GM23338 (cell line): ENCODE measurements at regions not wholly inside any gene's neighbourhood (a gene's known extent, or its start where the extent isn't known, plus 50 kb on each side); places are given as distances from the start of the nearest gene placed in this dataset.

Experiments
- ATAC-seq: fragments of 200-7000 bp; cut with Tn5 transposase; 3 replicates; pipeline ENCODE4 v1.9.1; 2020
- DNase-seq: peaks from one replicate; pipeline ENCODE4 v3.0.0-alpha.2; 2015; ENCODE audit warnings: low spot score
- H2AFZ ChIP-seq: fragments of 200-600 bp; sonication (generic); 2 replicates; pipeline ENCODE4 v1.8.0; 2016; ENCODE audit warnings: antibody characterized with exemption, mild to moderate bottlenecking, moderate library complexity
- H3F3A ChIP-seq: fragments of 200-600 bp; sonication (generic); replicated peaks from 2 replicates; pipeline ENCODE4 v1.8.0; 2017; ENCODE audit warnings: antibody characterized with exemption, mixed run types, low read depth
- H3K27ac ChIP-seq: fragments of 200-600 bp; sonication (generic); 2 replicates; pipeline ENCODE4 v1.6.1; 2016; ENCODE audit warnings: low read depth
- H3K27me3 ChIP-seq: fragments of 200-600 bp; sonication (generic); 2 replicates; pipeline ENCODE4 v1.8.0; 2016; ENCODE audit warnings: mild to moderate bottlenecking, mixed run types, moderate library complexity; ENCODE audit not compliant: insufficient read depth
- H3K36me3 ChIP-seq: fragments of 200-600 bp; sonication (generic); 2 replicates; pipeline ENCODE4 v1.8.0; 2016; ENCODE audit warnings: mild to moderate bottlenecking; ENCODE audit not compliant: insufficient read depth
- H3K4me1 ChIP-seq: fragments of 200-600 bp; sonication (generic); 2 replicates; pipeline ENCODE4 v1.8.0; 2016; ENCODE audit warnings: mild to moderate bottlenecking, moderate library complexity; ENCODE audit not compliant: insufficient read depth
- H3K4me2 ChIP-seq: fragments of 200-600 bp; sonication (generic); 2 replicates; pipeline ENCODE4 v1.7.1; 2017; ENCODE audit warnings: mixed run types
- H3K4me3 ChIP-seq: fragments of 200-600 bp; sonication (generic); 2 replicates; pipeline ENCODE4 v1.6.1; 2016; ENCODE audit warnings: mixed run types
- H3K79me2 ChIP-seq: fragments of 200-600 bp; sonication (generic); replicated peaks from 2 replicates; pipeline ENCODE4 v1.8.0; 2017; ENCODE audit warnings: mild to moderate bottlenecking; ENCODE audit not compliant: insufficient read depth
- H3K9me2 ChIP-seq: fragments of 200-600 bp; sonication (generic); 2 replicates; pipeline ENCODE4 v1.8.0; 2017; ENCODE audit not compliant: insufficient read depth
- H4K20me1 ChIP-seq: fragments of 200-600 bp; sonication (generic); replicated peaks from 2 replicates; pipeline ENCODE4 v1.8.0; 2017; ENCODE audit warnings: mild to moderate bottlenecking; ENCODE audit not compliant: insufficient read depth
- H3K27ac Mint-ChIP-seq: 2 replicates; pipeline ENCODE4 v1.8.0; 2020; ENCODE audit warnings: inconsistent platforms, mild to moderate bottlenecking, moderate library complexity, mixed read lengths
- H3K27me3 Mint-ChIP-seq: 3 replicates; pipeline ENCODE4 v1.8.0; 2022; ENCODE audit warnings: low read depth, mild to moderate bottlenecking, moderate library complexity, mixed read lengths, inconsistent platforms; ENCODE audit not compliant: insufficient read depth, poor library complexity
- H3K36me3 Mint-ChIP-seq: 3 replicates; pipeline ENCODE4 v1.8.0; 2021; ENCODE audit warnings: low read depth, mild to moderate bottlenecking, inconsistent platforms, moderate library complexity, mixed read lengths
- H3K4me1 Mint-ChIP-seq: 3 replicates; pipeline ENCODE4 v1.8.0; 2020; ENCODE audit warnings: mild to moderate bottlenecking, inconsistent platforms, mixed read lengths
- H3K4me3 Mint-ChIP-seq: 3 replicates; pipeline ENCODE4 v1.8.0; 2021; ENCODE audit warnings: moderate library complexity, mild to moderate bottlenecking, inconsistent platforms, mixed read lengths
- H3K9me3 Mint-ChIP-seq: 3 replicates; pipeline ENCODE4 v1.8.0; 2020; ENCODE audit warnings: moderate library complexity, mild to moderate bottlenecking, inconsistent platforms, mixed read lengths
- CTCF ChIP-seq, 2 experiments: fragments of 200-600 bp in 1 of 2; sonication (generic) in 1 of 2; conservative IDR thresholded peaks; 2 replicates each; pipeline versions ENCODE4 v1.5.1 to v1.6.1; 2016 to 2017; ENCODE audit warnings: antibody characterized with exemption in 2 of 2, low read depth in 2 of 2, mild to moderate bottlenecking in 2 of 2, moderate library complexity in 1 of 2
- JUNB ChIP-seq: IDR thresholded peaks from one replicate; pipeline ENCODE4 v1.6.1; 2016; ENCODE audit warnings: antibody characterized with exemption; ENCODE audit not compliant: unreplicated experiment
- POLR2AphosphoS5 ChIP-seq: IDR thresholded peaks from 2 replicates; pipeline ENCODE4 v1.6.1; 2016; ENCODE audit warnings: antibody characterized with exemption, low read depth
- STAT1 ChIP-seq: IDR thresholded peaks from one replicate; pipeline ENCODE4 v1.6.1; 2016; ENCODE audit warnings: antibody characterized with exemption; ENCODE audit not compliant: unreplicated experiment
- ZNF331 ChIP-seq: fragments of 250-450 bp; sonication (Bioruptor Pico); IDR thresholded peaks from 2 replicates; pipeline ENCODE4 v1.5.0; 2020; ENCODE audit warnings: low read depth, mild to moderate bottlenecking, moderate library complexity
- TF ChIP-seq, protein P1 (sequence below): fragments of 250-450 bp; sonication (Bioruptor Pico); IDR thresholded peaks from 2 replicates; pipeline ENCODE4 v1.5.0; 2020; ENCODE audit warnings: mild to moderate bottlenecking, moderate library complexity

- H2AFZ ChIP-seq, result no peak overlapping the region
- no peaks in the 10 kb centered on the region for H3F3A ChIP-seq
- Mint-ChIP-seq H3K4me1 (peaks cover 8% of the 10 kb centered on the region), H3K9me3 (no peaks in the 10 kb centered on the region), H3K36me3 (no peaks in the 10 kb centered on the region), H3K27me3 (peaks cover 3% of the 10 kb centered on the region), H3K4me3 (no peak overlapping the region), H3K27ac (no peak overlapping the region)
- H3K27ac ChIP-seq, result no peak overlapping the region
- DNase-seq, result no peak
- H3K4me1 ChIP-seq, result no peaks in the 10 kb centered on the region
- no peak overlapping the region for H3K4me2 ChIP-seq
- no peaks in the 10 kb centered on the region for H3K27me3 ChIP-seq
- no peak for TF ChIP-seq JUNB
- TF ChIP-seq, protein P1, sequence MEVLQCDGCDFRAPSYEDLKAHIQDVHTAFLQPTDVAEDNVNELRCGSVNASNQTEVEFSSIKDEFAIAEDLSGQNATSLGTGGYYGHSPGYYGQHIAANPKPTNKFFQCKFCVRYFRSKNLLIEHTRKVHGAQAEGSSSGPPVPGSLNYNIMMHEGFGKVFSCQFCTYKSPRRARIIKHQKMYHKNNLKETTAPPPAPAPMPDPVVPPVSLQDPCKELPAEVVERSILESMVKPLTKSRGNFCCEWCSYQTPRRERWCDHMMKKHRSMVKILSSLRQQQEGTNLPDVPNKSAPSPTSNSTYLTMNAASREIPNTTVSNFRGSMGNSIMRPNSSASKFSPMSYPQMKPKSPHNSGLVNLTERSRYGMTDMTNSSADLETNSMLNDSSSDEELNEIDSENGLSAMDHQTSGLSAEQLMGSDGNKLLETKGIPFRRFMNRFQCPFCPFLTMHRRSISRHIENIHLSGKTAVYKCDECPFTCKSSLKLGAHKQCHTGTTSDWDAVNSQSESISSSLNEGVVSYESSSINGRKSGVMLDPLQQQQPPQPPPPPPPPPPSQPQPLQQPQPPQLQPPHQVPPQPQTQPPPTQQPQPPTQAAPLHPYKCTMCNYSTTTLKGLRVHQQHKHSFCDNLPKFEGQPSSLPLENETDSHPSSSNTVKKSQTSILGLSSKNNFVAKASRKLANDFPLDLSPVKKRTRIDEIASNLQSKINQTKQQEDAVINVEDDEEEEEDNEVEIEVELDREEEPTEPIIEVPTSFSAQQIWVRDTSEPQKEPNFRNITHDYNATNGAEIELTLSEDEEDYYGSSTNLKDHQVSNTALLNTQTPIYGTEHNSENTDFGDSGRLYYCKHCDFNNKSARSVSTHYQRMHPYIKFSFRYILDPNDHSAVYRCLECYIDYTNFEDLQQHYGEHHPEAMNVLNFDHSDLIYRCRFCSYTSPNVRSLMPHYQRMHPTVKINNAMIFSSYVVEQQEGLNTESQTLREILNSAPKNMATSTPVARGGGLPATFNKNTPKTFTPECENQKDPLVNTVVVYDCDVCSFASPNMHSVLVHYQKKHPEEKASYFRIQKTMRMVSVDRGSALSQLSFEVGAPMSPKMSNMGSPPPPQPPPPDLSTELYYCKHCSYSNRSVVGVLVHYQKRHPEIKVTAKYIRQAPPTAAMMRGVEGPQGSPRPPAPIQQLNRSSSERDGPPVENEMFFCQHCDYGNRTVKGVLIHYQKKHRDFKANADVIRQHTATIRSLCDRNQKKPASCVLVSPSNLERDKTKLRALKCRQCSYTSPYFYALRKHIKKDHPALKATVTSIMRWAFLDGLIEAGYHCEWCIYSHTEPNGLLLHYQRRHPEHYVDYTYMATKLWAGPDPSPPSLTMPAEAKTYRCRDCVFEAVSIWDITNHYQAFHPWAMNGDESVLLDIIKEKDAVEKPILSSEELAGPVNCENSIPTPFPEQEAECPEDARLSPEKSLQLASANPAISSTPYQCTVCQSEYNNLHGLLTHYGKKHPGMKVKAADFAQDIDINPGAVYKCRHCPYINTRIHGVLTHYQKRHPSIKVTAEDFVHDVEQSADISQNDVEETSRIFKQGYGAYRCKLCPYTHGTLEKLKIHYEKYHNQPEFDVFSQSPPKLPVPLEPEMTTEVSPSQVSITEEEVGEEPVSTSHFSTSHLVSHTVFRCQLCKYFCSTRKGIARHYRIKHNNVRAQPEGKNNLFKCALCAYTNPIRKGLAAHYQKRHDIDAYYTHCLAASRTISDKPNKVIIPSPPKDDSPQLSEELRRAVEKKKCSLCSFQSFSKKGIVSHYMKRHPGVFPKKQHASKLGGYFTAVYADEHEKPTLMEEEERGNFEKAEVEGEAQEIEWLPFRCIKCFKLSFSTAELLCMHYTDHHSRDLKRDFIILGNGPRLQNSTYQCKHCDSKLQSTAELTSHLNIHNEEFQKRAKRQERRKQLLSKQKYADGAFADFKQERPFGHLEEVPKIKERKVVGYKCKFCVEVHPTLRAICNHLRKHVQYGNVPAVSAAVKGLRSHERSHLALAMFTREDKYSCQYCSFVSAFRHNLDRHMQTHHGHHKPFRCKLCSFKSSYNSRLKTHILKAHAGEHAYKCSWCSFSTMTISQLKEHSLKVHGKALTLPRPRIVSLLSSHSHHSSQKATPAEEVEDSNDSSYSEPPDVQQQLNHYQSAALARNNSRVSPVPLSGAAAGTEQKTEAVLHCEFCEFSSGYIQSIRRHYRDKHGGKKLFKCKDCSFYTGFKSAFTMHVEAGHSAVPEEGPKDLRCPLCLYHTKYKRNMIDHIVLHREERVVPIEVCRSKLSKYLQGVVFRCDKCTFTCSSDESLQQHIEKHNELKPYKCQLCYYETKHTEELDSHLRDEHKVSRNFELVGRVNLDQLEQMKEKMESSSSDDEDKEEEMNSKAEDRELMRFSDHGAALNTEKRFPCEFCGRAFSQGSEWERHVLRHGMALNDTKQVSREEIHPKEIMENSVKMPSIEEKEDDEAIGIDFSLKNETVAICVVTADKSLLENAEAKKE (CRISPR knock-in tag), result no peak
- no peak overlapping the region for H3K4me3 ChIP-seq
- peaks cover 18% of the 10 kb centered on the region for H3K9me2 ChIP-seq
- ATAC-seq, result no peak
- H3K36me3 ChIP-seq, result no peaks in the 10 kb centered on the region
- H3K79me2 ChIP-seq, result no peaks in the 10 kb centered on the region
- H4K20me1 ChIP-seq, result no peaks in the 10 kb centered on the region
Measured at GRCh38 chr4:152112190-152112589, 351.4 kb upstream of the GATB start.

DNA sequence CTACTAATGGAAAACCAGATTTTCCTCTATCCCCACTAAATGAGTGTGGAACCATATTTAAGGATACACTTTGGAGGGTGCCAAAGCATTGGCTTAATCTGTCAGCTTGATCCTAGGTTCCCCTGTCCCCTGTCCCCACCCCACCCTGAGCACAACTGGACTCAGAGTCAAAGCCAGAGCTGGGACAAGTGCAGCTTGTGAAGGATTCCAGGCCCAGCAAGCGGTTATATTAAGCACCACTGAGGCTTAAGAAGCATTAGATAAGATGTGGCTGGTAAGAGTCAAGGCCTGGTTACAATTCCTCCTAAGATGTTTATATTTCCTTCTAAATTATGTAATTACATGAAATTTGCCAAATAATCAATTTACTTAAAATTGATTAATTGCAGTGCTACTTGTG lies 350.0 kb upstream of the GATB start:
- no peak overlapping the region for H3K4me3 ChIP-seq
- H3K9me2 ChIP-seq, result peaks cover 14% of the 10 kb centered on the region
- H3K4me2 ChIP-seq, result no peak overlapping the region
- H3K36me3 ChIP-seq, result no peaks in the 10 kb centered on the region
- no peaks in the 10 kb centered on the region for H3K27me3 ChIP-seq
- H3K79me2 ChIP-seq, result no peaks in the 10 kb centered on the region
- no peaks in the 10 kb centered on the region for H3F3A ChIP-seq
- H3K27ac ChIP-seq, result no peak overlapping the region
- Mint-ChIP-seq H3K4me3 (no peak overlapping the region), H3K27me3 (peaks cover 3% of the 10 kb centered on the region), H3K36me3 (no peaks in the 10 kb centered on the region), H3K27ac (no peak overlapping the region), H3K9me3 (no peaks in the 10 kb centered on the region), H3K4me1 (peaks cover 7% of the 10 kb centered on the region; the same call in 2 of the 3 replicates)
- H4K20me1 ChIP-seq, result no peaks in the 10 kb centered on the region
- ATAC-seq, result no peak
- H3K4me1 ChIP-seq, result no peaks in the 10 kb centered on the region
- no peak overlapping the region for H2AFZ ChIP-seq
- DNase-seq, result no peak
- TF ChIP-seq STAT1 (no peak), POLR2AphosphoS5 (no peak), CTCF (conservative IDR thresholded peaks at IDR 0.05; ENCODE audit: low read depth in 2 of 2) (no peak), ZNF331 (CRISPR knock-in tag) (no peak)
